ENCODE measurements at regions not wholly inside any gene's neighbourhood (a gene's known extent, or its start where the extent isn't known, plus 50 kb on each side); places are given as distances from the start of the nearest gene placed in this dataset.

- TF ChIP-seq, protein P1, sequence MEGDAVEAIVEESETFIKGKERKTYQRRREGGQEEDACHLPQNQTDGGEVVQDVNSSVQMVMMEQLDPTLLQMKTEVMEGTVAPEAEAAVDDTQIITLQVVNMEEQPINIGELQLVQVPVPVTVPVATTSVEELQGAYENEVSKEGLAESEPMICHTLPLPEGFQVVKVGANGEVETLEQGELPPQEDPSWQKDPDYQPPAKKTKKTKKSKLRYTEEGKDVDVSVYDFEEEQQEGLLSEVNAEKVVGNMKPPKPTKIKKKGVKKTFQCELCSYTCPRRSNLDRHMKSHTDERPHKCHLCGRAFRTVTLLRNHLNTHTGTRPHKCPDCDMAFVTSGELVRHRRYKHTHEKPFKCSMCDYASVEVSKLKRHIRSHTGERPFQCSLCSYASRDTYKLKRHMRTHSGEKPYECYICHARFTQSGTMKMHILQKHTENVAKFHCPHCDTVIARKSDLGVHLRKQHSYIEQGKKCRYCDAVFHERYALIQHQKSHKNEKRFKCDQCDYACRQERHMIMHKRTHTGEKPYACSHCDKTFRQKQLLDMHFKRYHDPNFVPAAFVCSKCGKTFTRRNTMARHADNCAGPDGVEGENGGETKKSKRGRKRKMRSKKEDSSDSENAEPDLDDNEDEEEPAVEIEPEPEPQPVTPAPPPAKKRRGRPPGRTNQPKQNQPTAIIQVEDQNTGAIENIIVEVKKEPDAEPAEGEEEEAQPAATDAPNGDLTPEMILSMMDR (IDR thresholded peaks at IDR 0.05), result no peak
- TF ChIP-seq POLR2A (IDR thresholded peaks at IDR 0.05) (no peak), POLR2AphosphoS5 (IDR thresholded peaks at IDR 0.05; ENCODE audit: insufficient read depth in 1 of 2, low read depth in 1 of 2) (no peak)
These were observed 336.1 kb downstream of the ZFHX3 start for GRCh38 chr16:72711823-72712222.

All from vagina (tissue), 2 donors.